ENCODE measurements at regions not wholly inside any gene's neighbourhood (a gene's known extent, or its start where the extent isn't known, plus 50 kb on each side); places are given as distances from the start of the nearest gene placed in this dataset.
"Not testable (repeated sequence)": the region's sequence is repeated elsewhere in the genome, so short reads cannot be mapped to it uniquely, and the experiment has no call there.

DNA sequence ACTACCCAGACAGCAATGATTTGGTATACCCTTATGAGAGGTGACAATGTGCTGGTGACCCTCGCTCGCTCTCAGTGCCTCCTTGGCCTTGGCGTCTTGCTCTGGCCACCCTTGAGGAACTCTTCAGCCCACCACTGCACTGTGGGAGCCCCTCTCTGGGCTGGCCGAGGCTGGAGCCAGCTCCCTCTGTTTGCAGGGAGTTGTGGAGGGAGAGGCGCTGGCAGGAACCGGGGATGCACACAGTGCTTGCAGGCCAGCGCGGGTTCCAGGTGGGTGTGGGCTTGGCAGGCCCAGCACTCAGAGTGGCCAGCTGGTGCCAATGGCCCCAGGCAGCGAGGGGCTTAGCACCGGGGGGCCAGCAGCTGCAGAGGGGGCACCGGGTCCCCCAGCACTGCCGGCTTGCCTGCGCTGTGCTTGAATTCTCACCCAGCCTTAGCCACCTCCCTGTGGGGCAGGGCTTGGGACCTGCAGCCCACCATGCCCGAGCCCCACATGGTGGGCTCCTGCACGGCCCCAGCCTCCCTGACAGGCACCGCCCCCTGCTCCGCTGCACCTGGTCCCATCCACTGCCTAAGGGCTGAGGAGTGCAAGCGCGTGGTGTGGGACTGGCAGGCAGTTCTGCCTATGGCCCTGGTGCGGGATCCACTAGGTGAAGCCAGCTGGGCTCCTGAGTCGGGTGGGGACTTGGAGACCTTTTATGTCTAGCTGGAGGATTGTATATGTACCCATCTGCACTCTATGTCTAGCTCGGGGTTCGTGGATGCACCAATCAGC, 857.0 kb upstream of the IGFBP7 start:
- FAIRE-seq, result no peak
- DNase-seq (ENCODE audit: extremely low spot score, insufficient read length, low read depth), result no peak

DNA sequence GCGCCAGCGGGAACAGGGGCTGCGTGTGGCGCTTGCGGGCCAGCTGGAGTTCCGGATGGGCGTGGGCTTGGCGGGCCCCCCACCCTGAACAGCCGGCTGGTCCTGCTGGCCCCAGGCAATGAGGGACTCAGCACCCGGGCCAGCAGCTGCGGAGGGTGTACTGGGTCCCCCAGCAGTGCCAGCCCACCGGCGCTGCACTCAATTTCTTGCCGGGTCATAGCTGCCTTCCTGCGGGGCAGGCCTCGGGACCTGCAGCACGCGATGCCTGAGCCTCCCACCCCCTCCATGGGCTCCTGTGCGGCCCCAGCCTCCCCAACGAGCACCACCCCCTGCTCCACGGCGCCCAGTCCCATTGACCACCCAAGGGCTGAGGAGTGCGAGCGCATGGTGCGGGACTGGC, 855.2 kb upstream of the IGFBP7 start:
- not testable (repeated sequence) for DNase-seq (ENCODE audit: extremely low spot score, insufficient read length, low read depth); FAIRE-seq

DNA sequence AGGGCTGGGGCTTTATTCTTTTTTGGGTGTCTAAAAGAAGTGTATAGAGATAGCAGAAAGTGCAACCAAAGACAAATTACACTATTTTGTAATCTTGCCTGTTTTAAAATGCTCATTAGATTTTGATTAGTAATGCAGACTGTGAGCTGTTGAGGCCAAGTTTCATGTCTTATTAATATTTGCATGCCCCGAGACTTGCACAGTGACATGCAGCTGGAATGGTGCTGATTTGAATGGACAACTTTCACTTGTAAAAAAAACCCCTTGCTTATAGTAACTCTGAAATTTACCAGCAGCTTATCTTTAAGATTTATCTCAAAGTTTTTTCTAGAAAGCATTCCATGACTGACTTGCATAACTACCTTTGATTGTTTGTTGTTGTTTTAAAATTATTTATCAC, 835.1 kb upstream of the IGFBP7 start:
- DNase-seq (ENCODE audit: extremely low spot score, insufficient read length, low read depth) (no peak), FAIRE-seq (no peak)

DNA sequence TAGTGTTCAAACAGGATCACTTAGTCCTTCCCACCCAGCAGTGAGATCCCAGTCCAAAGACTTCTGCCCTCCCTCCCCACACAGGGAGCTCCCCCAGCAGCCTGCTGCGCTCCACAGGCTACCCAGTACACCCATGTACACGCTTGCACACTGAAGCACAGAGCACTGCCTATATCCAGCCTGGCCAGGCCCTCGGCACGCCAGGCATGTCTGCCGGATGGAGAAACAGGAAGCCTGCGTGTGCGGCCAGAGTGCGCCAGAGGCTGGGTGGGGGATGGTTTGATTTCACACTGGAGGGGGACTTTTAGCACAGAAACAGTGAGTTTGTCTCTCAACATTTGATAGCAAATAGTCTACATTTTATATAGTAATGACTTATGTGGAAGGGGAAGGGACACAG, 833.5 kb upstream of the IGFBP7 start:
- FAIRE-seq, result no peak
- DNase-seq (ENCODE audit: extremely low spot score, insufficient read length, low read depth), result no peak

DNA sequence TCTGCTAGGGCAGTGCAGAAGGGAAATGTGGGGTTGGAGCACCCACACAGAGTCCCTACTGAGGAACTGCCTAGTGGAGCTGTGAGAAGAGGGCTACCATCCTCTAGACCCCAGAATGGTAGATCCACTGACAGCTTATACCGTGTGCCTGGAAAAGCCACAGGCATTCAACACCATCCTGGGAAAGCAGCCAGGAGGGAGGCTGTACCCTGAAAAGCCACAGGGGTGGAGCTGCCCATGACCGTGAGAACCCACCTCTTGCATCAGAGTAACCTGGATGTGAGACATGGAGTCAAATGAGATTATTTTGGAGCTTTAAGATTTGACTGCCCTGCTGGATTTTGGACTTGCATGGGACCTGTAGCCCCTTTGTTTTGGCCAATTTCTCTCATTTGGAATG, 827.1 kb upstream of the IGFBP7 start:
- DNase-seq (ENCODE audit: extremely low spot score, insufficient read length, low read depth); FAIRE-seq: not testable (repeated sequence)

DNA sequence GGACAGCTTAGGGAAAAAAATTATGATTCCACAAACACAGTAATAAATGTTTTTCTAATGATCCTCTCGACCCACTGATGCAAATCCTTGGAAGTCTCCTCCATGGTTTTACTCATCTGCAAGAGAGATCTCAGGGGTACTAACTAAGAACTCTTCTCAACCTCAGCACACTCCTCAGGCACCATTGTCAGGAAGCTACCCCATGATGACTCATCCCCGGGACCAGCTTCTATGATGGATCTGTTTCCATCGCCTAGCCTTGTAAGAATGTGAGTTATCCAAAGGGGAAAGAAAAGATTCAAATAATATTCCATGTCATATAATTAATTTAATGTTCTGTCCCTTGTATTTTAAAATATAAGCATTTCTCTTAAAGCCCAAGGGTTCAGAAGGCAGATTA, 816.1 kb upstream of the IGFBP7 start:
- DNase-seq (ENCODE audit: extremely low spot score, insufficient read length, low read depth) (no peak), FAIRE-seq (no peak)

DNA sequence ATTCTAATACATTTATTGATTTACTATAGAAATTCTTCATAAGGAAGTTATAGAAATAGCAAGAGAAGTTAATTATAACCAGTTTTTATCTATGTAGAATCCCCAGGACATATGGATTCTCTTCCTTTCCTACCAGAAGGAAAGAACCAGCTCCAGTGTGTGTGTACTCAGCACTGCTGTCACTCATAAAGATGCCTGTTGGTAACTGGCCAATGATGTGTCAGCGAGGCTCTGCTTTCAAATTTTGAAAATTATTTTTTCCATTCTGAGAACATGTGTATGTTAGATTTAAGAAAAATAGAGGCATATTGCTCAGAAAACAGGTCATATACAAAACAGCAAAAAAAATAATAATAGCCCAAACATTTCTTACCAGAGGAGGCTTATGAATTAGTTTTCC, 814.8 kb upstream of the IGFBP7 start:
- no peak for DNase-seq (ENCODE audit: extremely low spot score, insufficient read length, low read depth)
- FAIRE-seq, result no peak

DNA sequence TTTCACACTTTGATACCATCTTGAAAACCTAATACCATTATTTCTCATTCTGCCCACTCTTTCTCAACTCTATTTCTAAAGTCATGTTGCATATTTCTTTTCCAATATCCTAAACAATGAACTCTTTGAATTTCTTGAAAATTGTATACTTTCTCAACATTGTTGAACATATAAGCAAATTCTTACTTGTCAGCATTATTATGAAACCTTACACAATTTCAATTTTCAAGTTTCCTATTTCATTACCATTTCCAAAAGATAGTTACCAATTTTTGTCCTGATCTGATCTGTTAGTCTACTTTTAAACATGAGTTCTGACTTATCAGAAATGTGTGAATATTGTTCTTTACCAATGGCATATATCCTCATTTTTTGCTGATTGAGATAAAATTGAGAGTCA, 806.3 kb upstream of the IGFBP7 start:
- FAIRE-seq (no peak), DNase-seq (ENCODE audit: extremely low spot score, insufficient read length, low read depth) (no peak)

DNA sequence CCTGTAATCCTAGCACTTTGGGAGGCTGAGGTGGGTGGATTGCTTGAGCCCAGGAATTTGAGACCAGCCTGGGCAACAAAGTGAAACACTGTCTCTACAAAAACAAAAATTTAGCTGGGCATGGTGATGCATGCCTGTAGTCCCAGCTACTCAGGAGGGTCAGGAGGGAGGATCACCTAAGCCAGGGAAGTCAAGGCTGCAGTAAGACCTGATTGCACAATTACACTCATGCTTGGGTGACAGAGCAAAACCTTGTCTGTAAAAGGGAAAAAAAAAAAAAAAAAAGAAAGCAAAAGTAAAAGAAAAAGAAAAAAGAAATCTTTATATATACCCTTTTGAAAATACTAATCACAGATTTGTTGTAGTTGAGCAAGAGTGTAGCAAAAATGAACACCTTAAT, 801.0 kb upstream of the IGFBP7 start:
- FAIRE-seq (no peak), DNase-seq (ENCODE audit: extremely low spot score, insufficient read length, low read depth) (no peak)

DNA sequence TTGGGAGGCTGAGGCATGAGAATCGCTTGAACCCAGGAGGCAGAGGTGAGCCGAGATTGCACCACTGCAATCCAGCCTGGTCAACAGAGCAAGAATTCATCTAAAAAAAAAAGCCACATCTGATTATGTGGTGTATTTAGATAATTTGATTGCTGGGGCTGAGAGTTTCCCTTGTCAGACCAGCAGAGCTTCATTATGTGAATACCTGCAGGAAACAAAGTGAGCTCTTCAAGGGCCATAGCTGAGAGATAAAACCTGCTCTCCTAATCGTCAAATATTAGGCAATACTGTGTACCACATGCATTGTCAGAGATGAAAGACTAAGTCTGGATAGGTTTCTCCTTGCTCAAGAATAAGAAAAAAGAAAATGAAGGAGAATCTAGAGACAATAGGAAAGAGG, 800.0 kb upstream of the IGFBP7 start:
- DNase-seq (ENCODE audit: extremely low spot score, insufficient read length, low read depth) (no peak), FAIRE-seq (no peak)

DNA sequence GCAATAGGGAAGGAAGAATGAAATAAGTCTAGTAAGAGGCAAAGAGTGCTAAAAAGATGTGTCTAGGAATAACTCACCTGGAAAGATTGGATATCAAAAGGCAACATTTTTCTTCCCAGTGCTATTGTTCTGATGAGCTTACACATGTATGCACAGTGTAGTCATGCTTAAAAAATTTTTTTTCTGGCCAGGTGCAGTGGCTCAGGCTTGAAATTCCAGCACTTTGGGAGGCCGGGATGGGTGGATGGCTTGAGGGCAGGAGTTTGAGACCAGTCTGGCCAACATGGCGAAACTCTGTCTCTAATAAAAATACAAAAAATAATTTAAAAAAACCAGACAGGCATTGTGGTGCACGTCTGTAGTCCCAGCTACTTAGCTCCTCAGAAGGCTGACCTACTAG, 795.8 kb upstream of the IGFBP7 start:
- no peak for FAIRE-seq
- DNase-seq (ENCODE audit: extremely low spot score, insufficient read length, low read depth), result no peak

DNA sequence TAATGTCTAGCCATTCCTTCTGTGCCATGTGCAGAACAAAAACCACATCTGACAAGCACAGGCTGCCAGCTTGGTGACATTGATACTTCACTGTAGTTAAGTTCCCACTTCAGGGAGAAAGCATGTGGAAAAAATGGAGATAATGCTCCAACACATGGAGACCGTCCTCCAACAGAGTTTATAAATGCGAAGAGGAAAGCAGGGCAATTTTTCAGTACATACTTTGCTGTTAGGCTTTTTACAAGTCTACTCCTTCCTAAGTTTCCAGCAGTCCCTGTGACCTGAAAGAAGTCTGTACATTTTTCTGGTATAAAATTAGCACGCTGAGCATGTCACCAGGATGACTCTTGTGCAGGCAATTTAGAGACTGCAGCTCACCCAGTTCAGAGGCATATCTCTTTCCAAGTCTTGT, 766.9 kb upstream of the IGFBP7 start:
- DNase-seq (ENCODE audit: extremely low spot score, insufficient read length, low read depth) (no peak), FAIRE-seq (no peak)

DNA sequence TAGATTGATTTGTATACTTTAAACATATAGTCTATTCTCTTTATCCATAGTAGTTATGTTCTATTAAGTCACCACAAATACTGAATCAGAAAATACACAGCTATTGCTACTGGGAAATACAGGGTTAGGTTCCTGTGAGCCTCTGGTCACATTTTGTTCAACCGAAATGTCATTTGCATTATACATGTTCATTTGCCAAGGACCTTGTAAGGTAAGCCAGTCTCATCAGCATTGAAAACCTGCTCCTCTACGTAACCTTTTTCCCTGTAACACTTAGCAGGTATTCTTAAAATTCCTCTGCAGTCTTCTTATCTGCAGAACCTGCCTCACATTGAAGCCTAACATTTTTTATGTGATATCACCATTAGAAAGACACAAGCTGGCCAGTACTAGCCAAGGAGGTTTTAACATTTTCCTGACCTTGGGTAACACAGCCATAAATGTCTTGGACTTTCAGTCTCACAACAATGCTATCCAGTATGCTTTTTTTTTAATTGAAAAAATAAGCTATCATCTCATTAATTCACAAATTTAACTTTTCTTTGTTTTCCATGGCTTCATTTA, 765.7 kb upstream of the IGFBP7 start:
- no peak for DNase-seq (ENCODE audit: extremely low spot score, insufficient read length, low read depth)

DNA sequence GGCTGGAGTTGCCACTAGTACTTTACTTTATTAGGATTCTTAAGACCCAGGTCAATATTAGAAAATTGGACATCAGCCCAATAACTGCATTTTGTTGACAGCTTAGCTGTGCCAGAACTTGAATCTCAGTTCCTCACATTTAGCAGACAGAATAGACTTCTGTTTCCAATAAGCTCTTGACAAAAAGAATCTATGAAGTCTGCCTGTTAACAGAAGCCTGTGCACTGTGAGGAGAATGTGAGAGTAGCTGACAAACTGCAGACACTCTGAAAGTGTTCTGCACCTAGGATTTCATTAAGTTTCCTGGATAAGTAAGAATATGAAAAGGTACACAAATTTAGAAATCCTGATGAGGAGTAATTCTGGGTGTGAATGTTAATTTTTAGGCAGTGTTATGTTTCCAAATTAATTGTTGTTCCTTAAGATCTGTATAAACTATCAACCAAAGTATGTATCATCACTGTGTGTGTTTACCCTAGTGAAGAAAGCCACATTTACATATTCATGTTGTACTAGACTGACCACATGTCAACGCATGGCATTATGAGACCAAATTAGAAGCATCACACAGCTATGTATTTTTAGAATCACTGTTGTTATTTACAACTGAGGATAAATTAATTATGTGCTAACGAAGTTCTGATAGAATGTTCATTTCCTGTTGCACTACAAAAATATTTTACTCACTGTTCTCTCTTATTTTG, 756.4 kb upstream of the IGFBP7 start:
- DNase-seq (ENCODE audit: extremely low spot score, insufficient read length, low read depth) (no peak), FAIRE-seq (no peak)

More for the DNA sequence above, 765.7 kb upstream of the IGFBP7 start:
- FAIRE-seq, result no peak

DNA sequence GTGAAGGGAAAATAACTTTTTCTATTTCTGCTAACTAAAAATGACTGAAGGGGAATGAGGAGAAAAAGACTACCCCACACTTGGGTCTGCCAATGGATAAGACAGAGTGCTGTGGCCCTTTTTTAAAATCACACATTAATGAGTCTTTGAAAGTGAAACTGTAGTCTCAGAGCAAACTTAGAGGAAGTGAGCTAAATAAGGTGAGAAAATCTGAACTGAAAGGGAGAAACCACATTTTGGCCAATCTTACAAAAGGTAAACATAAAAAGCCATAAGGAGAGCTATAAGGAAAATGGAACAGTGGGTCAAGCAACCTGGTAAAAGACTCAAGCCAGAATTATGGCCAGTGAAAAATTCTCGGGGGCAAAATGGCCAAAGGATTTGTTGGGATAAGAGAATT, 755.1 kb upstream of the IGFBP7 start:
- DNase-seq (ENCODE audit: extremely low spot score, insufficient read length, low read depth) (no peak), FAIRE-seq (no peak)

DNA sequence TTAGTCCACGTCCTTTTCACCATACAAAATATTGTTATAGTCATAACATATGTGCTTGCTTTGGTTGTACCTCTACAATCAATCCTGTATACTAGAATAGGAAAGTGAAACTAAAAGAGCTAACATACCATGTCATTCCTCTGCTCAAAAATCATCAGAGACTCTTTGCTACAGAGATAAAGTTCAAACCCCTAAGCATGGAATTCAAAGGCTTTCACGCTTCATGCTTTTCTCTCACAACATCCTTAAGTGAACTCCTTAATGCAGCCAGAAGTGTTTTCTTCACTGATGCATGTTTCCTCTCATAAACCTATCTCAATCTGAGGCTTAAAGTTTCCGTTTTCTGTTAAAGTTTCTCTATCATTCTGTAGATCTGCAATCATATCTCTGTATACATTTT, 744.6 kb upstream of the IGFBP7 start:
- peak; percentile 18 for FAIRE-seq
- DNase-seq (ENCODE audit: extremely low spot score, insufficient read length, low read depth), result no peak

DNA sequence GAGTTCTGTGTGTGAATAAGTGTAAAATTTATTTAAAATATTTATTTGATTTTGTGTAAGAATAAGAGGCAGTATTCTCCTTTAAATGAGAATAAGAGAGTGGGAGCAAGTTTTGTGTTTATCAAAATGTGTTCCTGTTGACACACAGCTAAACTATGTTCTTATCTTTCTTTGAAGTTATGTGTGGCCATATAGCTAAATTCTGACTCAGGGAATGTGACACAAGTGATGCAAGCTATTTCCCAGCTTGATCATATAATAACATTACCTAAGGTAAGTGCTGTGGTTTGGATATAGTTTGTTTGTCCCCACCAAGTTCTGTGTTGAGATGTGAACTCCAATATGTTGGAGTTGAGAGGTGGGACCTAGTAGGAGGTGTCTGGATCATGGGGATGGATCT, 740.0 kb upstream of the IGFBP7 start:
- no peak for FAIRE-seq
- DNase-seq (ENCODE audit: extremely low spot score, insufficient read length, low read depth), result no peak

DNA sequence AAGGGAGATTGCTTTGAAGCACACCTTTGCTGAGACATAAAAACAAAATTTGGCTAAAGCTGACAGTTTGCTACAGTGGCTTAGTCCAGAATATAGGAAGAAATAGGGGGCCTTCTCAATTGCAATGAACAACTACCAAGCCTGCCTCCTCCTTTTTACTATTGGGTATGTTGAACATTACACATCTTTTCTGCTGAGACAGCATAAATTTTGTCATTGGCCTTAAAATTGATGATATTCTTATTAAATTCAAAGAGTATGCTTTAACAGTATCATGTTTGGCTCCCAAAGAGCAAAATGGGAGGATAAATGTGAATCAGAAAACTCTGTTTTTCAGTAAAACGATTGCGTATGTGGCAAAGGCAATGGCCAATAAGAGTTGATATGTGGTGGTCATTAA, 721.9 kb upstream of the IGFBP7 start:
- no peak for FAIRE-seq
- DNase-seq (ENCODE audit: extremely low spot score, insufficient read length, low read depth), result no peak

DNA sequence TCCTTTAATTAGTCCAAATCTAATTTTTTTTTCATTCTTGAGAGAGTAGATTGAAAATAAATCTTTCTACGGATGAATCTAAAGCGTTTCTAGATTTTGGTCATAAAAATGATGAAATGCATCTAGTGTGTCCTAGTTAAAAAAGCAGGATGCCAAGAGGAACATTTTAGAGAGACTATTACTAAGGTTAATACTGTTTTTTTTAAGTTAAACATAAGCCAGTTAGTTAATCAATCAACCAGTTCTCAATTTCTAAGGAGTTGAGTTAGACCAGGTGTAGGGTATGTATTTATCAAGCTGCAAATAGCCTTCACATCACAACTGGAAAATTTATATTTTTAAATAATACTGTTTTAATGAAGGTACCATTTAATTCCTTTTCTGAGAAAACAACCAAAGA, 679.5 kb upstream of the IGFBP7 start:
- FAIRE-seq (no peak), DNase-seq (ENCODE audit: extremely low spot score, insufficient read length, low read depth) (no peak)

DNA sequence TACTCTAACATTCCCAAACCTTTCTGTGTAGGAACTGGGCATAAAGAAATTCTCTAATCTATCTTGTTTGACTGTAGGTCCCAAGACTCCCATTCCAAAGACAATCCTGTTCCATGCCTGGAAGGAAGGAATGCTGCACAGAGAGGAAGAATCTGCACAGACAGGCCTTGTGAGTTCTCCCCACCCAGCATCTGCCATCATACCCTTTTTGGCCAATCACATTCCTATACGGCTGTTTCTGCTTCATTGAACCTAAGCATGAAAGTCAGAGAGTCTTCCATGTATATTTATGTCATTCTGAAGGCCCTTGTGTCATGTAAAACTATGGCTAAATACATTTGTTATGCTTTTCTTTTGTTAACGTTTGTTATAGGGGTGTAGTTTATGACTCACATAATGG, 667.7 kb upstream of the IGFBP7 start:
- DNase-seq (ENCODE audit: extremely low spot score, insufficient read length, low read depth), result no peak
- no peak for FAIRE-seq

DNA sequence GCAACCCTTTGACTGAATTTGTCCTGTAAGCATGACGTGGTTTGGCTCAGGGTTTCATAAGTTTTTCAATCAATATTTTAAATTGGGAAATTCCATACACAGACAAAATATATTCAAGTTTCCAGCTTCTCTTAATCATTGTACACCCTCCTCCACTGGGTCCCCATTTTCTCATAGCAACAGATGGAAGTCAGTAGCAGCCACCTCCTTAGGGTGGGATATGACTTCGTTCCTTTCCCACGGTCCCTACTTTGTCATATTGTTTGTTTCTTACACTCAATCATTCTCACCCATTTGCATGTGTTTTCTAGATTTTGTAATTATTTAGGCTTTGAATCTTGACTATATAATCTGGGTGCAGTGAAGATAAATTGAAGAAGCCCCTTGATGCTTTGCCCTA, 664.5 kb upstream of the IGFBP7 start:
- FAIRE-seq, result no peak

More for the DNA sequence above, 664.5 kb upstream of the IGFBP7 start:
- DNase-seq (ENCODE audit: extremely low spot score, insufficient read length, low read depth), result no peak

All from GM18507 (cell line).